HEK293 (cell line): ENCODE measurements at regions not wholly inside any gene's neighbourhood (a gene's known extent, or its start where the extent isn't known, plus 50 kb on each side); places are given as distances from the start of the nearest gene placed in this dataset.

Experiments used
- CTCF ChIA-PET: fragments of 350-600 bp; formaldehyde crosslinking; extraction: SDS; loops from one replicate; lab custom pipeline; 2021; ENCODE audit warnings: antibody characterized with exemption; lab: Yijun Ruan, JAX
- POLR2A ChIA-PET: fragments of 300-600 bp; formaldehyde crosslinking; extraction: SDS; loops from one replicate; lab custom pipeline; 2020; ENCODE audit warnings: antibody characterized with exemption, inconsistent platforms; lab: Yijun Ruan, JAX
- H3K27ac ChIP-seq: fragments of 200-500 bp; sonication (Bioruptor generic); 2 replicates; pipeline ENCODE4 v1.5.1; 2014; ENCODE audit warnings: low read depth, low read length, control low read depth, inconsistent platforms; ENCODE audit errors: extremely low read depth
- H3K36me3 ChIP-seq, 2 experiments: fragments of 200-500 bp in 1 of 2; sonication (Bioruptor generic) in 1 of 2; 1 replicate in 1 of 2; 2 replicates in 1 of 2; pipeline ENCODE4 v1.5.1; 2014 to 2017; ENCODE audit warnings: inconsistent platforms in 2 of 2, low read length in 2 of 2; ENCODE audit not compliant: control insufficient read depth in 2 of 2, insufficient read depth in 1 of 2
- H3K4me1 ChIP-seq: fragments of 200-500 bp; sonication (Bioruptor generic); 2 replicates; pipeline ENCODE4 v1.5.1; 2014; ENCODE audit warnings: mild to moderate bottlenecking, low read length, inconsistent platforms; ENCODE audit not compliant: control insufficient read depth, insufficient read depth
- H3K4me3 ChIP-seq: 2 replicates; pipeline ENCODE4 v1.5.1; 2011; ENCODE audit warnings: low read depth, mild to moderate bottlenecking, control low read depth, low read length, moderate library complexity
- H3K9me3 ChIP-seq: fragments of 200-500 bp; sonication (Bioruptor generic); 2 replicates; pipeline ENCODE4 v1.5.1; 2014; ENCODE audit warnings: low read depth, low read length, inconsistent platforms; ENCODE audit not compliant: control insufficient read depth, insufficient read depth
- BCL6B ChIP-seq: fragments of 450-650 bp; formaldehyde crosslinking; IDR thresholded peaks from 2 replicates; pipeline ENCODE4 v1.5.1; 2017; ENCODE audit warnings: missing biosample characterization, missing genetic modification characterization
- EGR2 ChIP-seq: fragments of 450-650 bp; formaldehyde crosslinking; IDR thresholded peaks from 2 replicates; pipeline ENCODE4 v1.5.1; 2016; ENCODE audit warnings: low read depth, missing biosample characterization, missing genetic modification characterization
- HOXC10 ChIP-seq: sonication (generic); formaldehyde crosslinking; IDR thresholded peaks from 2 replicates; pipeline ENCODE4 v1.8.1; 2023; ENCODE audit warnings: mild to moderate bottlenecking, missing genetic modification reagents
- IKZF3 ChIP-seq: fragments of 450-650 bp; IDR thresholded peaks from 2 replicates; pipeline ENCODE4 v1.5.0; 2018; ENCODE audit warnings: missing biosample characterization, mild to moderate bottlenecking, missing genetic modification characterization, moderate library complexity
- KLF9 ChIP-seq: fragments of 450-650 bp; formaldehyde crosslinking; IDR thresholded peaks from 2 replicates; pipeline ENCODE4 v1.5.1; 2016; ENCODE audit warnings: missing biosample characterization, missing genetic modification characterization, low read depth
- MEIS1 ChIP-seq: sonication (generic); formaldehyde crosslinking; IDR thresholded peaks from 2 replicates; pipeline ENCODE4 v1.8.1; 2022; ENCODE audit warnings: missing genetic modification reagents, mild to moderate bottlenecking, borderline replicate concordance
- OVOL3 ChIP-seq: fragments of 450-650 bp; formaldehyde crosslinking; IDR thresholded peaks from 2 replicates; pipeline ENCODE4 v1.5.1; 2016; ENCODE audit warnings: missing biosample characterization, missing genetic modification characterization
- PRDM10 ChIP-seq: fragments of 450-650 bp; formaldehyde crosslinking; IDR thresholded peaks from 2 replicates; pipeline ENCODE4 v1.5.1; 2016; ENCODE audit warnings: missing biosample characterization, missing genetic modification characterization
- ZFP41 ChIP-seq: fragments of 450-650 bp; formaldehyde crosslinking; IDR thresholded peaks from 2 replicates; pipeline ENCODE4 v1.5.1; 2016; ENCODE audit warnings: missing biosample characterization, missing genetic modification characterization, borderline replicate concordance
- ZFP69B ChIP-seq: fragments of 450-650 bp; formaldehyde crosslinking; IDR thresholded peaks from 2 replicates; pipeline ENCODE4 v1.5.1; 2016; ENCODE audit warnings: missing biosample characterization, missing genetic modification characterization
- ZNF112 ChIP-seq: fragments of 450-650 bp; formaldehyde crosslinking; IDR thresholded peaks from 2 replicates; pipeline ENCODE4 v1.5.0; 2017; ENCODE audit warnings: missing biosample characterization, missing genetic modification characterization
- ZNF138 ChIP-seq: fragments of 450-650 bp; formaldehyde crosslinking; IDR thresholded peaks from 2 replicates; pipeline ENCODE4 v1.5.1; 2016; ENCODE audit warnings: missing biosample characterization, missing genetic modification characterization, borderline replicate concordance
- ZNF19 ChIP-seq: fragments of 450-650 bp; formaldehyde crosslinking; IDR thresholded peaks from 2 replicates; pipeline ENCODE4; 2016; ENCODE audit warnings: missing biosample characterization, missing genetic modification characterization, low read depth
- ZNF211 ChIP-seq: fragments of 450-650 bp; formaldehyde crosslinking; IDR thresholded peaks from 2 replicates; pipeline ENCODE4 v1.5.1; 2016; ENCODE audit warnings: low read depth, missing biosample characterization, missing genetic modification characterization
- ZNF239 ChIP-seq: fragments of 450-650 bp; formaldehyde crosslinking; IDR thresholded peaks from 2 replicates; pipeline ENCODE4 v1.5.1; 2016; ENCODE audit warnings: missing biosample characterization, missing genetic modification characterization
- ZNF26 ChIP-seq: fragments of 450-650 bp; formaldehyde crosslinking; IDR thresholded peaks from 2 replicates; pipeline ENCODE4 v1.5.1; 2016; ENCODE audit warnings: missing biosample characterization, missing genetic modification characterization
- ZNF274 ChIP-seq, 2 experiments: fragments of 200-500 bp in 1 of 2; fragments of 450-650 bp in 1 of 2; sonication (Bioruptor generic) in 1 of 2; formaldehyde crosslinking in 1 of 2; IDR thresholded peaks; 2 replicates each; pipeline versions ENCODE4 v1.5.1 to v1.6.1; 2014 to 2016; ENCODE audit warnings: borderline replicate concordance in 1 of 2, inconsistent platforms in 1 of 2, low read length in 1 of 2, missing biosample characterization in 1 of 2, missing genetic modification characterization in 1 of 2
- ZNF473 ChIP-seq: fragments of 450-650 bp; formaldehyde crosslinking; IDR thresholded peaks from 2 replicates; pipeline ENCODE4 v1.5.1; 2017; ENCODE audit warnings: missing biosample characterization, missing genetic modification characterization
- ZNF521 ChIP-seq: fragments of 450-650 bp; formaldehyde crosslinking; IDR thresholded peaks from 2 replicates; pipeline ENCODE4 v1.5.1; 2017; ENCODE audit warnings: missing biosample characterization, mild to moderate bottlenecking, missing genetic modification characterization
- ZNF558 ChIP-seq: fragments of 450-650 bp; formaldehyde crosslinking; IDR thresholded peaks from 2 replicates; pipeline ENCODE4 v1.5.1; 2016; ENCODE audit warnings: missing biosample characterization, missing genetic modification characterization
- ZNF561 ChIP-seq: fragments of 450-650 bp; IDR thresholded peaks from 2 replicates; pipeline ENCODE4 v1.5.1; 2018; ENCODE audit warnings: missing biosample characterization, missing genetic modification characterization, borderline replicate concordance
- ZNF785 ChIP-seq: fragments of 450-650 bp; formaldehyde crosslinking; IDR thresholded peaks from 2 replicates; pipeline ENCODE4 v1.5.1; 2016; ENCODE audit warnings: missing biosample characterization, missing genetic modification characterization
- TF ChIP-seq, protein P1 (sequence below): fragments of 450-650 bp; formaldehyde crosslinking; IDR thresholded peaks from 2 replicates; pipeline ENCODE4 v1.5.1; 2016; ENCODE audit warnings: missing biosample characterization, missing genetic modification characterization
- TF ChIP-seq, protein P2 (sequence below): fragments of 450-650 bp; formaldehyde crosslinking; IDR thresholded peaks from 2 replicates; pipeline ENCODE4 v1.5.1; 2016; ENCODE audit warnings: missing biosample characterization, missing genetic modification characterization

- TF ChIP-seq BCL6B, result no peak
- no peak for TF ChIP-seq PRDM10 (tag by site-specific recombination)
- TF ChIP-seq, protein P1, sequence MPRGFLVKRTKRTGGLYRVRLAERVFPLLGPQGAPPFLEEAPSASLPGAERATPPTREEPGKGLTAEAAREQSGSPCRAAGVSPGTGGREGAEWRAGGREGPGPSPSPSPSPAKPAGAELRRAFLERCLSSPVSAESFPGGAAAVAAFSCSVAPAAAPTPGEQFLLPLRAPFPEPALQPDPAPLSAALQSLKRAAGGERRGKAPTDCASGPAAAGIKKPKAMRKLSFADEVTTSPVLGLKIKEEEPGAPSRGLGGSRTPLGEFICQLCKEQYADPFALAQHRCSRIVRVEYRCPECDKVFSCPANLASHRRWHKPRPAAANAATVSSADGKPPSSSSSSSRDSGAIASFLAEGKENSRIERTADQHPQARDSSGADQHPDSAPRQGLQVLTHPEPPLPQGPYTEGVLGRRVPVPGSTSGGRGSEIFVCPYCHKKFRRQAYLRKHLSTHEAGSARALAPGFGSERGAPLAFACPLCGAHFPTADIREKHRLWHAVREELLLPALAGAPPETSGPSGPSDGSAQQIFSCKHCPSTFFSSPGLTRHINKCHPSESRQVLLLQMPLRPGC (tag by site-specific recombination), result no peak
- no peak for TF ChIP-seq KLF9 (tag by site-specific recombination)
- TF ChIP-seq ZNF558 (tag by site-specific recombination), result no peak
- TF ChIP-seq ZNF26 (tag by site-specific recombination), result no peak
- TF ChIP-seq EGR2 (tag by site-specific recombination), result no peak
Observed at GRCh38 chr17:65290616-65291015, 153.4 kb downstream of the RGS9 start (continued).

DNA sequence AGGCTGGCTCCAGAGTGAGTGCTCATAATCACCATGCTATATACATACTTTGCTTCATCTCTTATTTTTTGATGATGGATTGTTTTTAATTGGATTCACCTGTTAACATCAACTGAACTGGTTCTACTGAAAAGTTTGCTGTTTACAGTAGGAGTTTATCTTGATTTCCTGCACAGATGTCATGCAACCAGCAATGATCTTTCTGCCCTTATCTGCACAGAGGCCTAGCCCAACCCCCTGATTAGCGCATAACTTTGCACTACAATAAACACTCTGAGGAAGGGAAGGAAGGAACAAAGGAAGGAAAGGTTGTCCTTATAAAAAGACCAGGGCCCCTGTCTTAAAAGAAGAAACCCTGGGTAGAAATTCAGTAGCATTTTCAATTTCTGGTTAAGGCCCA lies 152.9 kb downstream of the RGS9 start:
- no peaks in the 10 kb centered on the region for H3K9me3 ChIP-seq
- POLR2A ChIA-PET, result no interaction called here
- H3K36me3 ChIP-seq, result no peaks in the 10 kb centered on the region
- TF ChIP-seq EGR2 (tag by site-specific recombination), result no peak
- TF ChIP-seq ZNF239 (tag by site-specific recombination), result no peak
- TF ChIP-seq ZFP69B (tag by site-specific recombination), result no peak
- TF ChIP-seq ZNF521, result no peak
- no peak for TF ChIP-seq HOXC10 (CRISPR knock-in tag)
- H3K27ac ChIP-seq, result no peak overlapping the region
- H3K4me1 ChIP-seq, result no peaks in the 10 kb centered on the region
- CTCF ChIA-PET, result interaction anchor here (1.1 kb wide), 1 partner anchor 22 kb away, joined by 3 read pairs; no protein-coding TSS in a partner anchor
- H3K4me3 ChIP-seq, result no peak overlapping the region

- ChIA-PET CTCF (interaction anchor here (0.7 to 1.5 kb wide), 5 partner anchors 10 to 879 kb away, joined by 3 to 5 read pairs (median 4); no protein-coding TSS in a partner anchor), POLR2A (interaction anchor here (0.6 kb wide), 1 partner anchor 127 kb away, joined by 5 read pairs; no protein-coding TSS in a partner anchor)
- Histone ChIP-seq H3K4me1 (no peaks in the 10 kb centered on the region), H3K36me3 (no peaks in the 10 kb centered on the region), H3K4me3 (no peak overlapping the region), H3K9me3 (no peaks in the 10 kb centered on the region), H3K27ac (no peak overlapping the region)
- TF ChIP-seq, protein P2, sequence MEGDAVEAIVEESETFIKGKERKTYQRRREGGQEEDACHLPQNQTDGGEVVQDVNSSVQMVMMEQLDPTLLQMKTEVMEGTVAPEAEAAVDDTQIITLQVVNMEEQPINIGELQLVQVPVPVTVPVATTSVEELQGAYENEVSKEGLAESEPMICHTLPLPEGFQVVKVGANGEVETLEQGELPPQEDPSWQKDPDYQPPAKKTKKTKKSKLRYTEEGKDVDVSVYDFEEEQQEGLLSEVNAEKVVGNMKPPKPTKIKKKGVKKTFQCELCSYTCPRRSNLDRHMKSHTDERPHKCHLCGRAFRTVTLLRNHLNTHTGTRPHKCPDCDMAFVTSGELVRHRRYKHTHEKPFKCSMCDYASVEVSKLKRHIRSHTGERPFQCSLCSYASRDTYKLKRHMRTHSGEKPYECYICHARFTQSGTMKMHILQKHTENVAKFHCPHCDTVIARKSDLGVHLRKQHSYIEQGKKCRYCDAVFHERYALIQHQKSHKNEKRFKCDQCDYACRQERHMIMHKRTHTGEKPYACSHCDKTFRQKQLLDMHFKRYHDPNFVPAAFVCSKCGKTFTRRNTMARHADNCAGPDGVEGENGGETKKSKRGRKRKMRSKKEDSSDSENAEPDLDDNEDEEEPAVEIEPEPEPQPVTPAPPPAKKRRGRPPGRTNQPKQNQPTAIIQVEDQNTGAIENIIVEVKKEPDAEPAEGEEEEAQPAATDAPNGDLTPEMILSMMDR (tag by site-specific recombination), result no peak
- TF ChIP-seq ZNF112, result no peak
- no peak for TF ChIP-seq ZFP41
- TF ChIP-seq IKZF3 (tag by site-specific recombination), result no peak
- TF ChIP-seq ZNF138 (tag by site-specific recombination), result no peak
- no peak for TF ChIP-seq ZNF19
- TF ChIP-seq ZNF274 (IDR thresholded peaks at IDR 0.05; ENCODE audit: low read length), result no peak
- TF ChIP-seq ZNF274 (tag by site-specific recombination; IDR thresholded peaks at IDR 0.05; ENCODE audit: borderline replicate concordance), result no peak
- no peak for TF ChIP-seq ZNF785
- no peak for TF ChIP-seq ZNF211 (tag by site-specific recombination)
- TF ChIP-seq ZNF561 (tag by site-specific recombination), result no peak
- TF ChIP-seq ZNF473, result no peak
- TF ChIP-seq OVOL3 (tag by site-specific recombination), result no peak
- TF ChIP-seq MEIS1, result no peak
Observed at GRCh38 chr17:65287040-65287439, 149.9 kb downstream of the RGS9 start.
